ENCODE measurements at regions not wholly inside any gene's neighbourhood (a gene's known extent, or its start where the extent isn't known, plus 50 kb on each side); places are given as distances from the start of the nearest gene placed in this dataset.
A peak's percentile ranks its signal among the peaks of the same experiment; 100 is the strongest.
"Not testable (repeated sequence)": the region's sequence is repeated elsewhere in the genome, so short reads cannot be mapped to it uniquely, and the experiment has no call there.

DNA sequence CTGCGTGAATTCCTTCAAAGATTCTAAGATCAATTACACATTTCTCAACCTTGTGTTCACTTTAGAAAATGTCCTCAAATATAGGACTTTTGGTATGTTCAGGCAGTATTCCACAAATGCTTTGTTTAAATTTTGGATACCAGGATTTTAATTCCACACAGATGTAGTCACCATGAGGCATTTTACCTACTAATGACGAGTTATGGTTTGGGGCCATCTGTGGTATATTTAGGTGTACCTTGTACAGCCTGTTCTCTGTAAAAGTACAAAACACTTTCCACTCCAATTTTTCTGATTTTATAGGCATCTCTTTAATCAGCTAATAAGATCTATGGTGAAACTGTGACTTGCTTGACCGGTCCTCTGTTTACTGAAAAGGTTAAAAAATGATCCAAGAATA, 275.7 kb upstream of the PRICKLE1 start:
- Histone ChIP-seq H3K4me3 (ENCODE audit: control insufficient read depth in 2 of 3, extremely low read depth in 1 of 3, insufficient read depth in 2 of 3, low read depth in 1 of 3, low read length in 3 of 3) (no peak overlapping the region), H2AFZ (ENCODE audit: control insufficient read depth, low read length) (no peak overlapping the region), H3K9me3 (ENCODE audit: control insufficient read depth, low read depth, low read length) (no peaks in the 10 kb centered on the region), H4K20me1 (ENCODE audit: control insufficient read depth, extremely low read depth, insufficient read depth, low read length) (no peaks in the 10 kb centered on the region), H3K4me1 (ENCODE audit: control insufficient read depth, extremely low read depth, insufficient read depth, low read length) (peaks cover 3% of the 10 kb centered on the region), H3K27ac (ENCODE audit: control insufficient read depth, insufficient read depth, low read length) (no peak overlapping the region), H3K79me2 (ENCODE audit: control insufficient read depth, insufficient read depth, low read length) (no peaks in the 10 kb centered on the region), H3K27me3 (ENCODE audit: control insufficient read depth, extremely low read depth, insufficient read depth, low read length) (no peaks in the 10 kb centered on the region), H3K4me2 (ENCODE audit: control insufficient read depth, extremely low read depth, insufficient read depth, low read depth, low read length) (no peak overlapping the region), H3K9ac (ENCODE audit: control insufficient read depth, extremely low read depth, insufficient read depth, low read length) (no peak overlapping the region), H3K36me3 (ENCODE audit: control insufficient read depth in 2 of 2, extremely low read depth in 1 of 2, insufficient read depth in 2 of 2, low read length in 2 of 2) (no peaks in the 10 kb centered on the region), H3K9me1 (ENCODE audit: control insufficient read depth, extremely low read depth, insufficient read depth, low read length) (no peaks in the 10 kb centered on the region)
- FAIRE-seq: peak; percentile 52
- TF ChIP-seq, protein P1, sequence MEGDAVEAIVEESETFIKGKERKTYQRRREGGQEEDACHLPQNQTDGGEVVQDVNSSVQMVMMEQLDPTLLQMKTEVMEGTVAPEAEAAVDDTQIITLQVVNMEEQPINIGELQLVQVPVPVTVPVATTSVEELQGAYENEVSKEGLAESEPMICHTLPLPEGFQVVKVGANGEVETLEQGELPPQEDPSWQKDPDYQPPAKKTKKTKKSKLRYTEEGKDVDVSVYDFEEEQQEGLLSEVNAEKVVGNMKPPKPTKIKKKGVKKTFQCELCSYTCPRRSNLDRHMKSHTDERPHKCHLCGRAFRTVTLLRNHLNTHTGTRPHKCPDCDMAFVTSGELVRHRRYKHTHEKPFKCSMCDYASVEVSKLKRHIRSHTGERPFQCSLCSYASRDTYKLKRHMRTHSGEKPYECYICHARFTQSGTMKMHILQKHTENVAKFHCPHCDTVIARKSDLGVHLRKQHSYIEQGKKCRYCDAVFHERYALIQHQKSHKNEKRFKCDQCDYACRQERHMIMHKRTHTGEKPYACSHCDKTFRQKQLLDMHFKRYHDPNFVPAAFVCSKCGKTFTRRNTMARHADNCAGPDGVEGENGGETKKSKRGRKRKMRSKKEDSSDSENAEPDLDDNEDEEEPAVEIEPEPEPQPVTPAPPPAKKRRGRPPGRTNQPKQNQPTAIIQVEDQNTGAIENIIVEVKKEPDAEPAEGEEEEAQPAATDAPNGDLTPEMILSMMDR (optimal IDR thresholded peaks at IDR 0.05 in 1 of 3, IDR thresholded peaks at IDR 0.05 in 1 of 3, conservative IDR thresholded peaks at IDR 0.05 in 1 of 3; ENCODE audit: extremely low read depth in 1 of 3, insufficient read depth in 2 of 3, low read length in 3 of 3): no peak
- TF ChIP-seq EZH2 (IDR thresholded peaks at IDR 0.05; ENCODE audit: low read length): no peak
- peak; percentile 1 for DNase-seq (ENCODE audit: low read depth, low spot score)
- dilution Hi-C loops (cut with MboI; ENCODE audit: extremely low pct_ligation_motif_present, low sequenced_read_pairs): no loop called here

DNA sequence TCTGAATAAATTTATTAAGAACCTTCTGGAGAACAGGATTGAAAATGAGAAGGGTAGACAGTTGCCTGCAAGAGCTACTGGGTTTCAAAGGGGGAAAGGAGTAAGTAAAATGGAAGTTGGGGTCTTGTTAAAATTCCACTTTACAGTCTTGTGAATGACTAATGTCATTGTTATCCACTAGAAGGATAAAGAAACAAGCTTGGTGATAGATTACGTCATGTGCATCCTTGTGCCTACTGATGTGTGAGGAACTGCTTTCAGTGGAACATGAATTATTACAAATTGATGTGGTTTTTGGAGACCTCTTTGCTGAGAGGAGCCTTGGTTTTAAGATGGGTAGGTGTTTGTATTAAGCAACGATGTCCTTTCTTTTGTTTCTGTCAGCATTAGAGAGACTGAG, 272.5 kb upstream of the PRICKLE1 start:
- Histone ChIP-seq H3K9me1 (ENCODE audit: control insufficient read depth, extremely low read depth, insufficient read depth, low read length) (no peaks in the 10 kb centered on the region), H4K20me1 (ENCODE audit: control insufficient read depth, extremely low read depth, insufficient read depth, low read length) (no peaks in the 10 kb centered on the region), H3K27me3 (ENCODE audit: control insufficient read depth, extremely low read depth, insufficient read depth, low read length) (no peaks in the 10 kb centered on the region), H3K27ac (ENCODE audit: control insufficient read depth, insufficient read depth, low read length) (no peak overlapping the region), H3K9ac (ENCODE audit: control insufficient read depth, extremely low read depth, insufficient read depth, low read length) (no peak overlapping the region), H3K79me2 (ENCODE audit: control insufficient read depth, insufficient read depth, low read length) (no peaks in the 10 kb centered on the region), H3K4me1 (ENCODE audit: control insufficient read depth, extremely low read depth, insufficient read depth, low read length) (peaks cover 3% of the 10 kb centered on the region), H3K4me3 (ENCODE audit: control insufficient read depth in 2 of 3, extremely low read depth in 1 of 3, insufficient read depth in 2 of 3, low read depth in 1 of 3, low read length in 3 of 3) (no peak overlapping the region), H2AFZ (ENCODE audit: control insufficient read depth, low read length) (no peak overlapping the region), H3K9me3 (ENCODE audit: control insufficient read depth, low read depth, low read length) (no peaks in the 10 kb centered on the region), H3K4me2 (ENCODE audit: control insufficient read depth, extremely low read depth, insufficient read depth, low read depth, low read length) (no peak overlapping the region), H3K36me3 (ENCODE audit: control insufficient read depth in 2 of 2, extremely low read depth in 1 of 2, insufficient read depth in 2 of 2, low read length in 2 of 2) (no peaks in the 10 kb centered on the region)
- TF ChIP-seq, protein P1 (optimal IDR thresholded peaks at IDR 0.05 in 1 of 3, IDR thresholded peaks at IDR 0.05 in 1 of 3, conservative IDR thresholded peaks at IDR 0.05 in 1 of 3; ENCODE audit: extremely low read depth in 1 of 3, insufficient read depth in 2 of 3, low read length in 3 of 3): no peak
- no peak for TF ChIP-seq EZH2 (IDR thresholded peaks at IDR 0.05; ENCODE audit: low read length)
- DNase-seq (ENCODE audit: low read depth, low spot score) (no peak), FAIRE-seq (peak; percentile 52)
- dilution Hi-C loops (cut with MboI; ENCODE audit: extremely low pct_ligation_motif_present, low sequenced_read_pairs): no loop called here

DNA sequence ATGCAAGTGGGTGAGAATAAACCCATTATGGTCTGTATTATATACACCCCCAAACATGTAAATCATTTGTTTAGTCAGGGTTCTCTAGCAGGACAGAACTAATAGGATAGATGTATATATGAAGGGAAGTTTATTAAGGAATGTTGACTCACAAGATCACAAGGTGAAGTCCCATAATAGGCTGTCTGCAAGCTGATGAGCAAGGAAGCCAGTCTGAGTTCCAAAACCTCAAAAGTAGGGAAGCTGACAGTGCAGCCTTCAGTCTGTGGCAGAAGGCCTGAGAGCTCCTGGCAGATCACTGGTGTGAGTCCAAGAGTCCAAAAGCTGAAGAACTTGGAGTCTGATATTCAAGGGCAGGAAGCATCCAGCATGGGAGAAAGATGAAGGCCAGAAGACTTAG, 270.8 kb upstream of the PRICKLE1 start:
- H3K27ac ChIP-seq (ENCODE audit: control insufficient read depth, insufficient read depth, low read length); dilution Hi-C loops (cut with MboI; ENCODE audit: extremely low pct_ligation_motif_present, low sequenced_read_pairs); H3K4me2 ChIP-seq (ENCODE audit: control insufficient read depth, extremely low read depth, insufficient read depth, low read depth, low read length); H4K20me1 ChIP-seq (ENCODE audit: control insufficient read depth, extremely low read depth, insufficient read depth, low read length); H3K27me3 ChIP-seq (ENCODE audit: control insufficient read depth, extremely low read depth, insufficient read depth, low read length); H3K4me3 ChIP-seq (ENCODE audit: control insufficient read depth in 2 of 3, extremely low read depth in 1 of 3, insufficient read depth in 2 of 3, low read depth in 1 of 3, low read length in 3 of 3); DNase-seq (ENCODE audit: low read depth, low spot score); H3K9me1 ChIP-seq (ENCODE audit: control insufficient read depth, extremely low read depth, insufficient read depth, low read length); FAIRE-seq; H3K36me3 ChIP-seq (ENCODE audit: control insufficient read depth in 2 of 2, extremely low read depth in 1 of 2, insufficient read depth in 2 of 2, low read length in 2 of 2); H3K9ac ChIP-seq (ENCODE audit: control insufficient read depth, extremely low read depth, insufficient read depth, low read length); H3K4me1 ChIP-seq (ENCODE audit: control insufficient read depth, extremely low read depth, insufficient read depth, low read length); H3K79me2 ChIP-seq (ENCODE audit: control insufficient read depth, insufficient read depth, low read length); H3K9me3 ChIP-seq (ENCODE audit: control insufficient read depth, low read depth, low read length); H2AFZ ChIP-seq (ENCODE audit: control insufficient read depth, low read length): not testable (repeated sequence)

All from keratinocyte (primary cell).